Parathyroid adenoma (tissue), 2 donors: ENCODE measurements at regions not wholly inside any gene's neighbourhood (a gene's known extent, or its start where the extent isn't known, plus 50 kb on each side); places are given as distances from the start of the nearest gene placed in this dataset.

Experiments used
- H2AFZ ChIP-seq: fragments of 300-600 bp; sonication (generic); one replicate; pipeline ENCODE4 v1.7.0; 2017; ENCODE audit warnings: antibody characterized with exemption, mild to moderate bottlenecking
- H3K27ac ChIP-seq: fragments of 300-600 bp; sonication (generic); one replicate; pipeline ENCODE4 v1.7.0; 2017
- H3K27me3 ChIP-seq: fragments of 300-600 bp; sonication (generic); one replicate; pipeline ENCODE4 v1.7.0; 2017; ENCODE audit warnings: low read length; ENCODE audit not compliant: control insufficient read depth, insufficient read depth
- H3K36me3 ChIP-seq: fragments of 300-600 bp; sonication (generic); one replicate; pipeline ENCODE4 v1.7.0; 2017; ENCODE audit warnings: low read length; ENCODE audit not compliant: control insufficient read depth, insufficient read depth
- H3K4me1 ChIP-seq: fragments of 300-600 bp; sonication (generic); one replicate; pipeline ENCODE4 v1.7.0; 2017; ENCODE audit warnings: control low read depth
- H3K4me2 ChIP-seq: fragments of 300-600 bp; sonication (generic); one replicate; pipeline ENCODE4 v1.7.0; 2017; ENCODE audit warnings: low read length
- H3K4me3 ChIP-seq: fragments of 300-600 bp; sonication (generic); one replicate; pipeline ENCODE4 v1.7.0; 2017; ENCODE audit warnings: low read depth, low read length
- H3K79me2 ChIP-seq: fragments of 300-600 bp; sonication (generic); one replicate; pipeline ENCODE4 v1.7.0; 2017; ENCODE audit warnings: control low read depth
- H3K9ac ChIP-seq: fragments of 300-600 bp; sonication (generic); one replicate; pipeline ENCODE4 v1.7.0; 2017; ENCODE audit warnings: mild to moderate bottlenecking
- H3K9me3 ChIP-seq: fragments of 300-600 bp; sonication (generic); one replicate; pipeline ENCODE4 v1.7.0; 2017; ENCODE audit warnings: low read length; ENCODE audit not compliant: control insufficient read depth
- CTCF ChIP-seq: fragments of 300-600 bp; sonication (generic); IDR thresholded peaks from one replicate; pipeline ENCODE4 v1.7.0; 2017; ENCODE audit warnings: antibody characterized with exemption, mild to moderate bottlenecking
- donor health status: primary hyperparathyroidism.

DNA sequence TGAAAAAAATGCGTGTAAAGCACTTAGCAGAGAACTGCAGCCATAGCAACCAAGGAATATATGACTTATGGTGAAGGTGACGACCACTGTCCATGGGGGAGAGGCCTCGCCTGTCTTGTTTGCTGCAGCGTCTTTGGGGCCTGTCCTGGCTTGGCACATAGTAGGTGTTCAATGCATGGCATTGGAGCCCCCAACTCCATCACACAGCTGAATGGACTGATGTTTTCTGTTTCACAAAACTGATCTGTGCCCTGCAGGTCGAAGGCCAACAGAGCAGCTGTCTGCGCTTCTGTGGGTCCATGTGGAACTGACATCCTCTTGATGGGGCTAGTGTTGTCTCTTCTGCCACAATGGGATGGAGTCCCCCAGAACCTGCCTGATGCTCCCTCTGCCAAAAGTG is 296.0 kb downstream of the PTPRU start:
- no peaks in the 10 kb centered on the region for H3K36me3 ChIP-seq
- H3K9me3 ChIP-seq, result no peaks in the 10 kb centered on the region
- no peak for TF ChIP-seq CTCF
- H3K4me1 ChIP-seq, result no peaks in the 10 kb centered on the region
- no peak overlapping the region for H3K27ac ChIP-seq
- no peak overlapping the region for H3K9ac ChIP-seq
- H3K79me2 ChIP-seq, result no peaks in the 10 kb centered on the region
- H3K4me3 ChIP-seq, result no peak overlapping the region
- H3K4me2 ChIP-seq, result no peak overlapping the region
- no peak overlapping the region for H2AFZ ChIP-seq
- no peaks in the 10 kb centered on the region for H3K27me3 ChIP-seq

- TF ChIP-seq CTCF, result no peak
- no peaks in the 10 kb centered on the region for H3K27me3 ChIP-seq
Measured at GRCh38 chr1:29531596-29531995, 295.3 kb downstream of the PTPRU start.

DNA sequence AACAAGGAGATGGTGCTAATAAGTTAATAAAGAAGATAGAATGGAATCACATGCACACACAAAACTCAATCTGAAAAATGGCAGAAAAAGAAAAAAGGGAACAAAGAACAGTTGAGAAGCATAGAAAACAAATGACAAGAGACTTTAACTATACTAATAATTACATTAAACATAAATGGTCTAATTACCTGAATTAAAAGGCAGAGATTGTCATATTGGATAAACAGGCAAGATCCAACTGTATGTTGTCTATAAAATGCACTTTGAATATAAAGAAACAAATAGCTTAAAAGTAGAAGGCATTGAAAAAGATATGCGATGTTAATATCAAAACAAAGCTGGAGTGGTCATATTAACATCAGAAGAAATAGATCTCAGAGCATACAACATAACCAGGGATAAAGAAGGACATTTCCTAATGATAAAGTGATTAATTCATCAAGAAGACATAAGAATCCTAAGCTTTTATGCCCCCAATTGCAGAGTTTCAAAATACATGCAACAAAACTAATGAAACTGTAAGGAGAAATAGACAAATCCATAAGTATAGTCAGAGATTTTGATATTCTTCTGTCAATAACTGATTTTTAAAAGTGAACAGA is 293.5 kb downstream of the PTPRU start:
- no peaks in the 10 kb centered on the region for H3K36me3 ChIP-seq
- H2AFZ ChIP-seq, result no peak overlapping the region
- H3K9me3 ChIP-seq, result no peaks in the 10 kb centered on the region
- no peaks in the 10 kb centered on the region for H3K27me3 ChIP-seq
- no peak for TF ChIP-seq CTCF
- no peak overlapping the region for H3K27ac ChIP-seq
- no peak overlapping the region for H3K9ac ChIP-seq
- H3K4me2 ChIP-seq, result no peak overlapping the region
- H3K4me1 ChIP-seq, result no peaks in the 10 kb centered on the region
- H3K4me3 ChIP-seq, result no peak overlapping the region
- no peaks in the 10 kb centered on the region for H3K79me2 ChIP-seq

More at GRCh38 chr1:29531596-29531995, 295.3 kb downstream of the PTPRU start:
- H3K4me3 ChIP-seq, result no peak overlapping the region
- no peaks in the 10 kb centered on the region for H3K4me1 ChIP-seq
- H3K27ac ChIP-seq, result no peak overlapping the region
- no peaks in the 10 kb centered on the region for H3K9me3 ChIP-seq
- H2AFZ ChIP-seq, result no peak overlapping the region
- no peak overlapping the region for H3K4me2 ChIP-seq
- H3K9ac ChIP-seq, result no peak overlapping the region
- no peaks in the 10 kb centered on the region for H3K36me3 ChIP-seq
- H3K79me2 ChIP-seq, result no peaks in the 10 kb centered on the region

GRCh38 chr1:29527314-29528004 is 291.1 kb downstream of the PTPRU start:
- Histone ChIP-seq H3K9me3 (no peaks in the 10 kb centered on the region), H3K4me2 (no peak overlapping the region), H3K4me1 (no peaks in the 10 kb centered on the region), H2AFZ (no peak overlapping the region), H3K79me2 (no peaks in the 10 kb centered on the region), H3K4me3 (no peak overlapping the region), H3K9ac (no peak overlapping the region), H3K36me3 (no peaks in the 10 kb centered on the region), H3K27ac (no peak overlapping the region), H3K27me3 (no peaks in the 10 kb centered on the region)
- TF ChIP-seq CTCF, result no peak

- H3K4me2 ChIP-seq, result no peak overlapping the region
- no peak overlapping the region for H3K27ac ChIP-seq
- H2AFZ ChIP-seq, result no peak overlapping the region
- TF ChIP-seq CTCF, result no peak
- no peaks in the 10 kb centered on the region for H3K27me3 ChIP-seq
- H3K4me3 ChIP-seq, result no peak overlapping the region
- H3K79me2 ChIP-seq, result no peaks in the 10 kb centered on the region
- H3K9ac ChIP-seq, result no peak overlapping the region
- H3K4me1 ChIP-seq, result no peaks in the 10 kb centered on the region
- H3K9me3 ChIP-seq, result no peaks in the 10 kb centered on the region
- H3K36me3 ChIP-seq, result no peaks in the 10 kb centered on the region
Measured at GRCh38 chr1:29525941-29526340, 289.6 kb downstream of the PTPRU start.
